Liver (tissue), 8 donors: ENCODE measurements at regions not wholly inside any gene's neighbourhood (a gene's known extent, or its start where the extent isn't known, plus 50 kb on each side); places are given as distances from the start of the nearest gene placed in this dataset.

ENCODE experiments used
- DNase-seq: peaks from one replicate; pipeline ENCODE4 v3.0.0-alpha.2; 2017; ENCODE audit warnings: low spot score
- H3K27ac ChIP-seq, 2 donors: one replicate each; pipeline ENCODE4 v1.7.0; 2013; ENCODE audit warnings: inconsistent platforms in 2 of 2, low read length in 2 of 2, control low read depth in 1 of 2, low read depth in 1 of 2, mild to moderate bottlenecking in 1 of 2
- H3K27me3 ChIP-seq, 4 donors: one replicate each; pipeline versions ENCODE4 v1.6.1 to v1.7.0; 2013; ENCODE audit warnings: low read length in 3 of 4, inconsistent platforms in 1 of 4, mild to moderate bottlenecking in 1 of 4, moderate library complexity in 1 of 4; ENCODE audit not compliant: control insufficient read depth in 4 of 4, insufficient read depth in 4 of 4
- H3K36me3 ChIP-seq, 4 donors: one replicate each; pipeline versions ENCODE4 v1.6.1 to v1.7.0; 2013; ENCODE audit warnings: low read length in 3 of 4, mild to moderate bottlenecking in 3 of 4, low read depth in 1 of 4, moderate library complexity in 1 of 4; ENCODE audit not compliant: control insufficient read depth in 4 of 4, insufficient read depth in 3 of 4
- H3K4me1 ChIP-seq, 4 donors: one replicate each; pipeline versions ENCODE4 v1.6.1 to v1.7.0; 2013; ENCODE audit warnings: low read length in 3 of 4, mild to moderate bottlenecking in 3 of 4, moderate library complexity in 1 of 4; ENCODE audit not compliant: control insufficient read depth in 4 of 4, insufficient read depth in 4 of 4
- H3K4me3 ChIP-seq, 3 donors: one replicate each; pipeline versions ENCODE4 v1.6.1 to v1.7.0; 2013; ENCODE audit warnings: low read length in 3 of 3, control low read depth in 1 of 3, low read depth in 1 of 3, mild to moderate bottlenecking in 1 of 3
- H3K9ac ChIP-seq, 2 donors: one replicate each; pipeline ENCODE4 v1.7.0; 2013; ENCODE audit warnings: low read length in 2 of 2, mild to moderate bottlenecking in 2 of 2, moderate library complexity in 2 of 2, control low read depth in 1 of 2, low read depth in 1 of 2
- H3K9me3 ChIP-seq, 4 donors: one replicate each; pipeline versions ENCODE4 v1.6.1 to v1.7.0; 2013; ENCODE audit warnings: low read length in 3 of 4; ENCODE audit not compliant: control insufficient read depth in 4 of 4
- ATF3 ChIP-seq: IDR thresholded peaks from 2 replicates; pipeline ENCODE4 v1.6.1; 2016; ENCODE audit warnings: antibody characterized with exemption
- CTCF ChIP-seq: fragments of 150-350 bp; IDR thresholded peaks from 2 replicates; pipeline ENCODE4 v1.5.1; 2017; ENCODE audit warnings: improper control_type of control experiment, low read depth, low read length; ENCODE audit not compliant: missing input control
- EGR1 ChIP-seq, 2 donors: IDR thresholded peaks; 2 replicates each; pipeline ENCODE4 v1.6.1; 2016 to 2018; ENCODE audit warnings: antibody characterized with exemption in 2 of 2, low read depth in 2 of 2
- FOXA1 ChIP-seq: IDR thresholded peaks from 2 replicates; pipeline ENCODE4 v1.6.1; 2016; ENCODE audit warnings: antibody characterized with exemption
- FOXA2 ChIP-seq: IDR thresholded peaks from 2 replicates; pipeline ENCODE4 v1.6.1; 2016; ENCODE audit warnings: antibody characterized with exemption
- GABPA ChIP-seq, 2 donors: IDR thresholded peaks in 1 of 2; conservative IDR thresholded peaks in 1 of 2; 2 replicates each; pipeline ENCODE4 v1.6.1; 2016; ENCODE audit warnings: antibody characterized with exemption in 2 of 2, mild to moderate bottlenecking in 1 of 2, moderate library complexity in 1 of 2
- HNF4A ChIP-seq, 2 donors: conservative IDR thresholded peaks; 2 replicates each; pipeline ENCODE4 v1.6.1; 2016; ENCODE audit warnings: antibody characterized with exemption in 2 of 2, mild to moderate bottlenecking in 2 of 2
- HNF4G ChIP-seq: IDR thresholded peaks from 2 replicates; pipeline ENCODE4 v1.6.1; 2016; ENCODE audit warnings: antibody characterized with exemption
- JUND ChIP-seq, 2 donors: IDR thresholded peaks; 2 replicates each; pipeline ENCODE4 v1.6.1; 2016; ENCODE audit warnings: antibody characterized with exemption in 2 of 2
- MAX ChIP-seq: IDR thresholded peaks from 2 replicates; pipeline ENCODE4 v1.6.1; 2016; ENCODE audit warnings: antibody characterized with exemption
- RAD21 ChIP-seq, 2 donors: IDR thresholded peaks; 2 replicates each; pipeline ENCODE4 v1.6.1; 2016; ENCODE audit warnings: antibody characterized with exemption in 2 of 2, mild to moderate bottlenecking in 2 of 2
- REST ChIP-seq: IDR thresholded peaks from 2 replicates; pipeline ENCODE4 v1.6.1; 2016; ENCODE audit warnings: antibody characterized with exemption, mild to moderate bottlenecking
- RXRA ChIP-seq, 2 donors: IDR thresholded peaks; 2 replicates each; pipeline ENCODE4 v1.6.1; 2017 to 2018; ENCODE audit warnings: antibody characterized with exemption in 2 of 2, mild to moderate bottlenecking in 1 of 2
- SP1 ChIP-seq: IDR thresholded peaks from 2 replicates; pipeline ENCODE4 v1.6.1; 2018; ENCODE audit warnings: antibody characterized with exemption, mild to moderate bottlenecking
- TAF1 ChIP-seq: conservative IDR thresholded peaks from 2 replicates; pipeline ENCODE4 v1.6.1; 2016; ENCODE audit warnings: antibody characterized with exemption, mild to moderate bottlenecking
- YY1 ChIP-seq: IDR thresholded peaks from 2 replicates; pipeline ENCODE4 v1.6.1; 2016; ENCODE audit warnings: antibody characterized with exemption, mild to moderate bottlenecking
- ZBTB33 ChIP-seq: IDR thresholded peaks from 2 replicates; pipeline ENCODE4 v1.6.1; 2016; ENCODE audit warnings: antibody characterized with exemption
- WGBS: extraction: QIAGEN DNeasy Blood & Tissue Kit; methylation state at CpG from one replicate; pipeline ENCODE4 v1.1.7; 2013; 5-methylcytosine and 5-hydroxymethylcytosine counted together
- donor health status: healthy.
- donor health status: healthy.
- donor health status: healthy.
- donor health status: healthy.
- donor health status: healthy.

- H3K27ac ChIP-seq, result no peak overlapping the region
- TF ChIP-seq CTCF (no peak), ZBTB33 (no peak), RXRA (IDR thresholded peaks at IDR 0.05) (no peak), GABPA (IDR thresholded peaks at IDR 0.05 in 1 of 2, conservative IDR thresholded peaks at IDR 0.05 in 1 of 2) (no peak), EGR1 (IDR thresholded peaks at IDR 0.05; ENCODE audit: low read depth in 2 of 2) (no peak), JUND (IDR thresholded peaks at IDR 0.05) (no peak), RAD21 (IDR thresholded peaks at IDR 0.05) (no peak), HNF4G (no peak), MAX (no peak), HNF4A (conservative IDR thresholded peaks at IDR 0.05) (no peak), TAF1 (no peak), FOXA1 (no peak), YY1 (no peak), SP1 (no peak), FOXA2 (no peak), REST (no peak), ATF3 (no peak)
- WGBS, result 60% methylated on average over 3 of the region's 3 CpGs
- H3K9ac ChIP-seq, result no peak overlapping the region
- H3K36me3 ChIP-seq, result no peaks in the 10 kb centered on the region
- DNase-seq, result no peak
- no peak overlapping the region for H3K4me3 ChIP-seq
- H3K9me3 ChIP-seq, result no peaks in the 10 kb centered on the region
- H3K27me3 ChIP-seq, result no peaks in the 10 kb centered on the region
- H3K4me1 ChIP-seq, result no peaks in the 10 kb centered on the region
Observed at GRCh38 chr3:154590675-154591384, 160.8 kb upstream of the GPR149 start.
